ENCODE measurements at regions not wholly inside any gene's neighbourhood (a gene's known extent, or its start where the extent isn't known, plus 50 kb on each side); places are given as distances from the start of the nearest gene placed in this dataset.

DNA sequence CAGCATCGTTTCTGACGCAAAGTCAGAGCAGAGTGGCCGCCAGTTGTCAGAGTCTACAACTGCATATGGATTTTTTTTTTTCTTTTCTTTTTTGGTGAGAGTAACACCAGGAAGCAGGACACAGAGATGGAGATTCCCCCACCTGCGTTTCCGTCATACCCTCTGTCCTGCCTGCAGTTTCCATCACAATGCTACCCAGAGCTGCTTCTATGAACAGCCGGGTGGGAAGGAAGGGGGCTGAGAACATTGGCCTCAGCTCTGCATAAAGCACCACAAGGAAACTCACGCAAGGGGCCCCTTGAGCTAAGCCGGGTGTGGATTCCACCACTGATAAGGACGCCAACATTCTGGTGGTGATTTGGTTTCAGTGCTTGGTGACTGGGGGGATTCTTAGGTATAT, 183.5 kb upstream of the AFDN start:
- no peak for DNase-seq

DNA sequence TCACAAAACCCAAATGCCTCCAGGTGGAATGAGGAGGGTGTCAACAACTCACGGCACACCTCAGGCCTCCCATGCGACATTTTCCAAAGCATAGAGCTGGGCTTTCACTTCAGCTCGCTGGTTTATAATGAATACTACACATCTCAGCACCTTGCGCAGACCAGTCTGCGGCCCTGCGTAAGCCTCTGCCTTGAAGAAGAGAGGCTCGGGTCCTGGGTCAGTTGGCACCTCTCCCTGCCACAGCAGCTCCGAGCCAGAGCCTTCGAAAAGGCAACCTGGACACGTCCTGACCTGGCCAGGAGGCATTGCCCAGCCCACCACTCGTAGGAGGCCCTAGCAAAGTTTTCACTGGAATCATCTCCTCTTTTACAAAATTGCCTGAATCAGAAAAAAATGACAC, 183.0 kb upstream of the AFDN start:
- no peak for DNase-seq

DNA sequence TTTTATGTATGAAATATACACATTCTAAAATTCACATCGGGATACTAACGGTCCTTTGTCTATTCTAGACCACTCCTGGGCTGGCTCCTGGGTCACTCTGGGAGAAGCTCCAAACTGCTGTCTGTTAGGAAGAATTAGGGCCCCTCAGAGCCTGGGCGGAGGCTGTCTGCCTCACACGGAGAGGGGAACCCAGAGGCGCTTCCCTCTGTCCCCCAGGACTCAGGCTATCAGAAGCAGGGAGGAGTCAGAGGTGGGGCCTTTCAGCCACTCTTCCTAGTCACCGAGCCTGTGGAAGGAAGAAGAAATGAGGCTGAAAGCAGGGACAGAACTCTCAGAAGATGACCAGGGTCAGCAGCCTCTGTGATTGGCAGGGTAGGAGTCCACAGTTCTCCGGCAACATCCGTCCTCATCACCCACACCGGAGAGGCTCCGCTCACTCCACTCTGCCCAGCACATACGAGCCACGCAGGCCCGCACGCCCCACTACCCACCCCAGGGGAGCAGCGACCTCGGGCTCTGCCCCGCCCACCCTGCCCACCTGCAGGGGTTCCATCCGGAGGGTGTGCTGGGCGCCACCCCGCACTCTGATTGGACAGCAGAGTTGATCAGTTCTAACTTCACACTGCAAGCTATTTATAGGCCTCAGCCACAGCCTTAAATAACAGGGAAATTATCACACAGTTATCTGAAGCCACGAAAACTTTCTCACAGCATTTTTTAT, 182.1 kb upstream of the AFDN start:
- DNase-seq: no peak

DNA sequence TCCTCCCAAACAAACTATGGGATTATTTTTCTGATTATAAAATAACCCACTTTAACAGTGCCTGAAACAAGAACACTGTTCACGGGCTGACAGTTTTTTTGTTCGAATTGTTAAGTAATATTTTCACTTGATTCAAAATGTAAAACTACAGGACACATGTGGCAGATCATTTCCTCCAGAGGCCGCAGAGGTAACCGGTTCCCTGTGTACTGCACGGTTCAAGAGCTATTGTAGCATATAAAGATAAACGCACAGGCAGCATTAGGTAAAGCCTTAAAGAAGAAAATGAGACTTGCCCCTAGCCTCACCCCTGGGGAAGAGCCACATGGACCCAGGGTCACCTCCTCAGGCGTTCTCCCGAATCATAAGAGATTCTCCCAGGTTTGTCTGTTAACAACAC, 181.3 kb upstream of the AFDN start:
- no peak for DNase-seq

DNA sequence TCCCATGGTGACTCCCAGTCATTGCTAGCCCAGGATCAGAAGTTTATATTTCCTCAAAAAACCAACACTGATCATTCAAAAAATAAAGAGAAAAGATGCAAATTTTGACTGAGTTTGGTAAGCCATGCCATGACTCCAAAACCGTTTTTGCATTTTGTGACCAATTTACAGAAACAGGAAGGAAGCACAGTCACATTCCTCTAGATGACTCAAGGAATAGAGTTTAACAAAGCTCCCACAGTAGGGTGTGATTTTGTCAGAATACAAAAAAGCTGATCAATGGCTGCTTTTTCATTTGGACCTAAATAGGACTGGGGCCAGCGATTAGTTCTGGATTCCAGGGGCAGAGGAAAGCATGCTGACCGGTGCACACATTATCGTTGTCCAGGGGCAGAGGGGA, 179.4 kb upstream of the AFDN start:
- DNase-seq: no peak

DNA sequence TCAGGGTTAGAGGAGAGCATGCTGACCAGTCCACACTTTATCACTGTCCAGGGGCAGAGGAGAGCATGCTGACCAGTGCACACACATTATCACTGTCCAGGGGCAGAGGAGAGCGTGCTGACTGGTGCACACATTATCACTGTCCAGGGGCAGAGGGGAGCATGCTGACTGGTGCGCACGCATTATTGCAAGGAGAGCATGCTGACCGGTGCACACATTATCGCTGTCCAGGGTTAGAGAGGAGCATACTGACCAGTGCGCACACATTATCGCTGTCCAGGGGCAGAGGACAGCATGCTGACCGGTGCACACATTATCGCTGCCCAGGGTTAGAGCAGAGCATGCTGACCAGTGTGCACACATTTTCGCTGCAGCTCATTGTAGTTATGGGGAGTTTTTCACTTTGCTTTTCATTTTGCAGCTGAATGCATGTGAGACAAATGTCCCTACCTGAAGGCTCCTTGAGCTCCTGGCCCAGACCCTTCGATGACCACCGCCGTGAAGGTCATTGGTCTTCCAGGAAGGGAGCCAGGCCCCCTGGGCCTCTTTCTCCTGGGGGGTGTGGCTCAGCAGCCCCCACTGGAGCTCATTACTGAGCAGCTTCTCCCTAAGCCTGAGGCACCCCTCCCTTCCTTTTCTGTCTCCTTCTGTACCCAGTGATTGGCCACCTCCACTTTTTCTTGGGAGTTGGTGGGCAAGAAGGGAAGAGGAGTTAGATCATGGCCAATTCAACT, 178.8 kb upstream of the AFDN start:
- DNase-seq: no peak

DNA sequence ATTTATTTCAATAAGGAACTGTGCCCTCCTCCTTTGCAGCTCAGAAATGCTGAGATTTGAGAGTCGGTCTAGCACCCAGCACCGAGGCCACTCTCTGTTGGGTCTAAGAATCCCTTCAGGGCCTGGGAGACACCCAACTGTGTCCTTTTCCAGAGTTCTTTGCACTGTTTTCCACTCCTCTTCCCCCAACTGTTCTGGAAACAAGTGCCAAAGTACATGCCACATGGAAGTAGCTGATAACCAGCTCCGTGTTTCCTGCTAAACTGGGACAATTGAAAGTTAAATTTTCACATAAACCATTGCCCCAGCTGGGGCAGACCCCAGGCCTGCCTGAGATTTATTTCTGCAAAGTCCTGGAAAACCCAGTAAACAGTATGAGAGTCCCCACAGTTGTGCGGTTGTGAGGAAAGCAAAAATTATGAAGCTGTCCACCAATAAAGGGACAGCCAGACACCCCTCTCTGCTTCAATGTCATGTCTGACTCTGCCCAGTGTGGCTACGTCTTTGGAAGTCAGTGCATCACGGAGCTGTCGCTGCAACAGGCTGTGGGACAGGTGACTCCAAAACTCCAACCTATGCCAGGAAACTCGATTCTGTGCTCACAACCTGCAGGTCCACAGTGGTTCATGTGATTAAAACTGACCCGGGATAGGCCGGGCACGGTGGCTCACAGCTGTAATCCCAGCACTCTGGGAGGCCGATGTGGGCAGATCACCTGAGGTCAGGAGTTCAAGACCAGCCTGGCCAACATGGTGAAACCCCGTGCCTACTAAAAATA, 178.0 kb upstream of the AFDN start:
- no peak for DNase-seq

DNA sequence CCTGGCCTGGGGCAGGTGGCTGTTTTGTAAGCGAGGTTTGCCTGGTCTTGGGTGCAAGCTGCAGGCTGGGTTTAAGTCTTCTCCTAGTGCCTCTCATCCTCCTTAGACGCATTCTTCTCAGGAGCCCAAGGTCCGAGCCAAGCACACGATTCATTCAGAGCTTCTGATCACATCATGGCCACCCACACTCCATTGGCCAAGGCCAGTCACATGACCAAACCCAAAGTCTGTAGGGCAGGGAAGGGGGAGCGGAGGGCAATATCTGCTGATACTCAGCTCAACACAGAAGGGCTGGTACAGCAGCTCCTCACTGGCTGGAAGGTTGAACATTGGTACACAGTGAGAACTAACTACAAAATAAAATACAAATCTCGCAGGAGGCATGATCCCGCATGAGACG, 177.2 kb upstream of the AFDN start:
- no peak for DNase-seq

DNA sequence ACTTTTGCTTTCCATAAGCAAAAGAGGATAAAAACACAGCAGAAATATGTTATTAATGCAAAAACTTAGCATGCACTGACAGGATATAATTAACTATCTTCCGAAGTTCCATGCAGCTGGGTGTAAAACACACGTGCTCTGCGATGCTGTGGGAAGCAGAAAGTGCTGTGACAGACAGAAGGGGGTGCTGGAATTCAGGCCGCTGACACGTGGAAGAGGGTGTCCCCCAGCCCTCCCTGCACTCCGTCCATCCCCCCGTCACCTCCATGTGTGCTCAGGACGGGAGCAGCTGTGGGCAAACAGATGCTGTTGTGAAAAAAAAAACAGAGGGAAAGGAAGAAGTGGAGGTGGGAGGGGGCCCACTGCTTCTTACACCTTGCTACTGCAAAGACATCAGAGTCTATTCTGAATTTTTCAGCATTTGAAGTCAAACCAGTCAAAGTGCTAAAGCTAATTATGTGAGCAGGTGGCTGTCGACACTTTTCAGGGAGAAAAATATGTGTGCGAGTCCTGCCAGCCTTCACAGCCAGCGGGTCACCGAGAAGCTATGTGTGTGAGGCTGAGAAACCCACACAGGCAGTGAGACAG, 175.9 kb upstream of the AFDN start:
- no peak for DNase-seq

DNA sequence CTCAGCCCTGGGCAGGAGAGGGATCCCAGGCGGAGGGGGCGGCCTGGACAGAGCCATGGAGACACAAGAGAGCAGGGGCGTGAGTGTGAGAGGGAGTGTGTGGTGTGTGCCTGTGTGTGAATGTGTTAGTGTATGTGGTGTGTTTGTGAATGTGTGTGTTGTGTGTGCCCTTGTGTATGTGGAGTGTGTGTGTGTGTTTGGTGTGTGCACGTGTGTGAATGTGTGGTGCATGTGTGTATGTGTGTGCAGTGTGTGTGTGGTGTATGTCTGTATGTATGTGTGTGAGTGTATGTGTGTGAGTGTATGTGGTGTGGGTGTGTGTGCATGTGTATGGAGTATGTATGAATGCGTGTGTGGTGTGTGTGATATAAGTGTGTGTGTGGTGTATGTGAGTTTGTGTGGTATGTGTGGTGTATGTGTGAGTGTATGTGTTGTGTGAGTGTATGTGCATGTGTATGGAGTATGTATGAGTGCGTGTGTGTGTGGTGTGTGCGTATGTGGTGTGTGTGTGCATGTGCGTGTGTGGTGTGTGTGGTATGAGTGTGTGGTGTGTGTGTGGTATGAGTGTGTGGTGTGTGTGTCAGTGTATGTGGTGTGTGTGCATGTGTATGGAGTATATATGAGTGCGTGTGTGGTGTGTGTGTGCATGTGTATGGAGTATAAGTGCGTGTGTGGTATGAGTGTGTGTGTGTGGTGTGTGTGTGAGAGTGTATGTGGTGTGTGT, 175.2 kb upstream of the AFDN start:
- DNase-seq: no peak

DNA sequence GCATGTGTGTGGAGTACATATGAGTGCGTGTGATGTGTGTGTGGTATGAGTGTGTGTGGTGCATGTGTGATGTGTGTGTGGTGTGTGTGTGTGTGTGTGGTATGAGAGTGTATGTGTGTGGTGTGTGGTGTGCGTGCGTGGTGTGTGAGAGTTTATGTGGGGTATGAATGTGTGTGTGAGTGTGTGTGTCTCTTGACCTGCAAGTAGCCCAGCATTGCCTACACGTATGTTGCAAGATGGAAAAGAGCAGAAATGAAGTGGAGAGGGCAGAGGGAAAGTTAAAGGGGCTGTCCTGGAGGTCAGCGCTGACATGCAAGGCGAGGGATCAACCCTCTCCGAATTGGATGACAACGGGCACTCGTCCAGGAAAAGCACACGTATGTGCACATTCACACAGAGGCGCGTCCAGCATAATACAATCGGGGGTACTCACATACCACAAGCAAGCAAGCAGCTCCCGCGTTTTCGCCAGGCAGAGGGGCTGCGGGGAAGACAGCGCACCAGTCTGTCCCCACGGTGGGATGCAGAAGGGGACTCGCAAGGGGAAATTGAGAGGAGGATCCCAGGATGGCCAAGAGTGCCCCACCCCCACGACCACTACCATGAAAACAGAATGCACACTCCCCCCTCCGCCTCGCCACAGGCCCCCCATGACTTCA, 174.5 kb upstream of the AFDN start:
- no peak for DNase-seq

DNA sequence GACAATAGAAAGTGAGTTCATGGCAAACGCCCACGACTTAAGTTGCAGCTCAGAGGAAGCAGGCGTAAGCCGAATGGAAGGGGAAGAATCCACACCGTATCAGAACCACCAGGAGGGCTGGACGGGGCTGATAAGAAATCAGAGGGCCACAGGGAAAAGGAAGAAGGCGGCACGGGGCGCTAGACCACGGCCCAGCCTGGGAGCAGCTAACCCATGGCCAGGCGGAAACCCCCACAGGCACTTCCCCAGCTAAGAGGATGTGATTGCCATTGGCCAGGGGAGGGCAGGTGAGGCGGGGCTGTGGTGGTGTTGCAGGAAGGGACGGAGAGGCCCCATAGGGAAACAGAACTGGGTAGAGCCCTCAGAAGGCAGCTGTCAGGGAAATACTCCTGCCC, 174.0 kb upstream of the AFDN start:
- no peak for DNase-seq

DNA sequence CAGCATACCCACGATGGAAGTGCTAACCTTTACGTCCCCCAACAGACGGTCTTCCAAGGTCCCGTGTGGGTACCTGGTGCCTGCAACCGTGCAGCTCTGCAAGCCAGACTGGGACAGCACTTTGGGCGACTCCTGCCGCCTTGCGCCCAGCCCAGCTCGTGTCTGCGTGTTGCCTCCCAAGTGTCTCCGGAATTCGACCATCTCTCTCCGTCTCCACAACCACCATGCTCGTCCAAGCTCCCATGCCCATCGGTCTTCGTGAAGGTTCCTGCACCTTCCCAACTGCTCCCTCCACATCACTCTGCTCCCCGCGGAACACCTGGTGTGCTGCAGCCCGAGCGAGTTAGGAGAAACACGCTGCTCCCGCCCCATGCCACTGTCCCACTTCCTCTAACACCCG, 173.2 kb upstream of the AFDN start:
- no peak for DNase-seq

DNA sequence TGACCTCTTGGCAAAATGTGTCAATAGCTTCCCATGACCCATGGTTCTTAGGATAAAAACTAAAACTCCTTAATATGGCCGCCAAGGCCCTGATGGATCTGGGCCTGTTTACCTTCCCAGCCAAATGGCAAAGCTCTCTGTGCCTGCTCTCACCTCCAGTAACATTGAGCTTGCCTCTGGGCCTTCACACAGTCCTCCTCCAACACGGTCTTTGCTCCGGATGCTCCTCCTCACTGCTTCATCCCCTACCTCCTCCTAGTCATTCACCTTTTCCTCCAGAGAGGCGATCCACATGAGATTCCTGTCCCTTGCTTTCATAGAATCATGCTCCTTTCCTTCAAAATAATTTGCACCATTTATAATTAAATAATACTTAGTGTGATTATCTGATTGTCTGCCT, 172.3 kb upstream of the AFDN start:
- DNase-seq: no peak

DNA sequence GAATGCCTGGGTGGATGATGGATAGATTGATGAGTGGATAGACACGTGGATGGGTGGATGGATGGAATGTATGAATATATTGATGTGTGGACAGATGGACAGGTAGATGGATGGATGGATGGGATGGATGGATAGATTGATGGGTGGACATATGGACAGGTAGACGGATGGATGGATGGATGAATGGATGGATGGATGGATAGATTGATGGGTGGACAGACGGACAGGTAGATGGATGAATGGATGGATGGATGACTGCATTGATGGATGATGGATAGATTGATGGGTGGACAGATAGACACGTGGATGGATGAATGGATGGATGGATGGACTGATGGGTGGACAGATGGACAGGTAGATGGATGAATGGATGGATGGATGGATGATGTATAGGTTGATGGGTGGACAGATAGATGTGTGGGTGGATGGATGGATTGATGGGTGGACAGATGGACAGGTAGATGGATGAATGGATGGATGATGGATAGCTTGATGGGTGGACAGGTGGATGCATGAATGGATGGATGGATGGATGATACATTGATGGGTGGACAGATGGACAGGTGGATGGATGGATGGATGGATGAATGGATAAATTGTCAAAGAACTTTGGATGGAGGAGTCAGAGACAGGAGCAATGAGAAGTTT, 171.4 kb upstream of the AFDN start:
- DNase-seq: no peak

DNA sequence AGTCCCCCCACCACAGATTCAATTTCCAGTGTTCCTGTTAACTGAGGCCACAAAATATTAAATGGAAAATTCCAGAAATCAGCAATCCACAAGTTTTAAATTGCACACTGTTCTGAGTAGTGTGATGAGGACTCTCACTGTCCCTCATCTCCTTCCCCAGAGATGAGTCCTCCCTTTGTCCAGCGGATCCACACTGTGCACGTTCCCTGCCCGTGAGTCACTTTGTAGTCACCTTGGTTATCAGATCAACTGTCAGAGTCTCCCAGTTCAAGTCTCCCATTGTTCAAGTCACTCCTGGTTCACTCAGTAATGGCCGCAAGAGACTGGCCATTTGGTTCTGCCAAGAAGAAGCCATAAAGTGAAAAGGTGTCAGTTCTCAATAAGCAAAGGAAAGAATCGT, 168.6 kb upstream of the AFDN start:
- DNase-seq: no peak

DNA sequence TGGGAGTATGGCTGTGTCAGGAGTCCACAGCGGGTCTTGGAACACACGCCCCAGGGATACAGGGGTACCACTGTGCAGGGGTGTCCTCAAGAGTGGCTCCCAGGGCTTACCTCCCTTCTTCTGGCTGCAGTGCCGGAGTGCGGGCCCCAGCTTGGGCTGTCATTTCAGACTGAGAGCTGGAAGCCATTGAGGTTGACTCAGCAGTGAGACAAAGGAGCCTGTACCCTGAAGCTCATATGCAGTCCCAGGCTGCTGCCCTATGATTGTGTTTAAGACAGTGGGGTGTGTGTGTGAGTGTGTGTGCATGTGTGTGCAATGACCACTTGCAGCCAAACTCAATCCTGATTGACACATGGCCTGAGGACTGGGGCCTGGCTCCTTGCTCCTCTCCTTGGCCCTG, 167.7 kb upstream of the AFDN start:
- DNase-seq: no peak

DNA sequence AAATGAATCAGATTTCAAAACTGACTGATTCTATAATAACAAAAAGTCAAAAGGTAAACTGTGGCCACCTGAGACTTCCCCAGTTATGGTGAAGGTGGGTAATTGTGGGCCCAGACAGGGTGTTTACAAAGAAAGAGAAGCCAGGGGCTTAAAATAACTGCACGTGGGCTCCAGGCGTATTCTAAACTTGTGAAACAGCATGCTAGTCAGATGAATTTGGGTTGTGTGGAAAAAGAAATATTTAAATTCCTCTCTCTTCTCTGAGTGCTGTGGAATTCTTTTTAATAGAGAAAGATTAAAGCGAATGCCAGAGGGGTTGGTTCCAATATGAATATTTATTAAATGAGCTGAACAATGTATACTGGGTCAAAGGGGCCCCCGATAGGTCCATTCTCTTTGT, 166.3 kb upstream of the AFDN start:
- no peak for DNase-seq

DNA sequence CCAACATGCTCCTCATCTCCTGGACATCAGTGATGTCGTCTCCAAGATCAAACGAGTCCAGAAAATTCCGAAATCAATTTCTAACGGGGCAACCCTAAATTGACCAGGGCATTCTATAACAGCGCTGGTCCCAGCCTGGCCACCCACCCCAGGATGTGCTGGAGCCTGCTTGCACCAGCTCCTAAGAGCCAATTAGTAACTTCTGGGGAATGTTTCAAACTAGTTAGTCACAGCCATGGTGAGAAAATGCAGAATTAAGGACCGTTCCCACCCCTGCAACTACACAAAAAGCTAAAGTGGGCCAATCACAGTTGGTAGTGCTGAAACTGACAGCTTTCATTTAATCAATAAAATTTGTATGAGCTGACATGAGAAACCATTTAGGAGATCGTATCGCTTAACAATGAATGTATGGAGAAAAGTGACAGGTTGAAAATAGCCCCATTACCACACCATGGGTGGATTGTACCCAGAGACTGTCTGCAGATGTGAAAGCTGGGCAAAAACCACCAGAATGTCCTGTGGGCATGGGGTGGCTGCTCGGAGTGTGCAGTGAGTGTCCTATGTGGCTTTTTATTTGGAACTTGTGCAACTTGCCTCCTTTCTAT, 165.7 kb upstream of the AFDN start:
- no peak for DNase-seq

DNA sequence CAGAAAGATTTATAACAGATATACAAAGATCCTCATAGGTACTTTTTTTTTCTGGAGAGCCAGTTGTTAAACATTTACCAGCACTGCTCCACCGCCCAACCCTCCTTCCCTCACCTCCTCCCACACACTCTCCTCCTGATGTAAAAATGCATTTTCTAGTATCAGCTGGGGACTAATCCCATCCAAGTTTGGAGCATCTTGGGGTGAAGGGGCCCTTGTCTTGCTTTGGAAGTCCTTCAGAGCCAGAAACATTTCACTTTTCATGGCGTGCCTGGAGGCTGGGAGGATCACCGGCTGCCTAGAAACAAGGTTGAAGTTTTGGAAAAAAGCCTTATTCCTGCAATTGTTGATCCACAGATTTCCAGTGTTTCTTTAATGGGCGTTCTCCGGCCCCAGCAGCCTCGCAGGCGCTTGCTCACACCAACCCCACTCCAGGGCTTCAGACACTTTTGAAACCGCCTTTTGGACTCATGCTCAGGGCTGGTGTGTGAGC, 165.1 kb upstream of the AFDN start:
- DNase-seq: no peak
